AG04450 (cell line): ENCODE measurements at regions not wholly inside any gene's neighbourhood (a gene's known extent, or its start where the extent isn't known, plus 50 kb on each side); places are given as distances from the start of the nearest gene placed in this dataset.

ENCODE experiments used
- CTCF ChIA-PET: fragments of 300-600, 350-600 bp; formaldehyde crosslinking; extraction: SDS; loops from one replicate; lab custom pipeline; 2022; ENCODE audit warnings: antibody characterized with exemption, inconsistent platforms; lab: Charles Lee
- POLR2A ChIA-PET: fragments of 350-600 bp; formaldehyde crosslinking; extraction: SDS; loops from one replicate; lab custom pipeline; 2021; ENCODE audit warnings: antibody characterized with exemption, inconsistent platforms; lab: Yijun Ruan, JAX
- DNase-seq: peaks from one replicate; pipeline ENCODE4 v3.0.0-alpha.2; 2011; ENCODE audit warnings: low read depth, low spot score
- H3K27ac ChIP-seq: one replicate; pipeline ENCODE4 v1.5.1; 2012; ENCODE audit warnings: low read depth, low read length, control low read depth
- H3K27me3 ChIP-seq: one replicate; pipeline ENCODE4 v1.6.0; 2012; ENCODE audit warnings: low read length; ENCODE audit not compliant: control insufficient read depth, insufficient read depth
- H3K4me3 ChIP-seq: 2 replicates; pipeline ENCODE4 v1.5.1; 2011; ENCODE audit warnings: mild to moderate bottlenecking, low read depth, low read length, control low read depth
- H3K9me3 ChIP-seq: 2 replicates; pipeline ENCODE4 v1.5.1; 2012; ENCODE audit warnings: low read length; ENCODE audit not compliant: control insufficient read depth, insufficient read depth
- TF ChIP-seq, protein P1 (sequence below): IDR thresholded peaks from 2 replicates; pipeline ENCODE4 v1.5.1; 2011; ENCODE audit warnings: low read depth, low read length, control low read depth, inconsistent platforms

DNA sequence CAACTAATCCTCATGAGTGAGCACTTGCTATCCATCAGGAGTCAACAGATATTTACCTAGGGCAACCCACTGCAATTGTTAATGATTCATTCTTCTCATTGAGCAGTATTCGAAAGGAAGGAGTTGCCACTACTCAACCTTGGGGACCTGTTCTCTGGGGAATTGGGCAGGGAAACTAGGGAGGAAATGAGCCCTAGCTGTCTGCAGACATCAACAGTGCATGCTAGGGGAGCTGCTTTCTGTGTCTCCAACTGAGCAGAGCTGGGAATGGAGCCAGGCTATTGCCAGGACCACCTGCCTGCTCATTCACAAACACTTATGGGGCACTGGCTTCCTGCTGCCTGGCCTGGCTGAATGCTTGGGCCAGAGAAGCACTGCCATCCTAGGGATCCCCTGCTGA is 183.4 kb downstream of the TMEM38B start:
- Histone ChIP-seq H3K4me3 (no peak overlapping the region), H3K27me3 (no peaks in the 10 kb centered on the region), H3K27ac (no peak overlapping the region), H3K9me3 (no peaks in the 10 kb centered on the region)
- no peak for DNase-seq
- TF ChIP-seq, protein P1, sequence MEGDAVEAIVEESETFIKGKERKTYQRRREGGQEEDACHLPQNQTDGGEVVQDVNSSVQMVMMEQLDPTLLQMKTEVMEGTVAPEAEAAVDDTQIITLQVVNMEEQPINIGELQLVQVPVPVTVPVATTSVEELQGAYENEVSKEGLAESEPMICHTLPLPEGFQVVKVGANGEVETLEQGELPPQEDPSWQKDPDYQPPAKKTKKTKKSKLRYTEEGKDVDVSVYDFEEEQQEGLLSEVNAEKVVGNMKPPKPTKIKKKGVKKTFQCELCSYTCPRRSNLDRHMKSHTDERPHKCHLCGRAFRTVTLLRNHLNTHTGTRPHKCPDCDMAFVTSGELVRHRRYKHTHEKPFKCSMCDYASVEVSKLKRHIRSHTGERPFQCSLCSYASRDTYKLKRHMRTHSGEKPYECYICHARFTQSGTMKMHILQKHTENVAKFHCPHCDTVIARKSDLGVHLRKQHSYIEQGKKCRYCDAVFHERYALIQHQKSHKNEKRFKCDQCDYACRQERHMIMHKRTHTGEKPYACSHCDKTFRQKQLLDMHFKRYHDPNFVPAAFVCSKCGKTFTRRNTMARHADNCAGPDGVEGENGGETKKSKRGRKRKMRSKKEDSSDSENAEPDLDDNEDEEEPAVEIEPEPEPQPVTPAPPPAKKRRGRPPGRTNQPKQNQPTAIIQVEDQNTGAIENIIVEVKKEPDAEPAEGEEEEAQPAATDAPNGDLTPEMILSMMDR: no peak
- ChIA-PET POLR2A (no interaction called here), CTCF (no interaction called here)

DNA sequence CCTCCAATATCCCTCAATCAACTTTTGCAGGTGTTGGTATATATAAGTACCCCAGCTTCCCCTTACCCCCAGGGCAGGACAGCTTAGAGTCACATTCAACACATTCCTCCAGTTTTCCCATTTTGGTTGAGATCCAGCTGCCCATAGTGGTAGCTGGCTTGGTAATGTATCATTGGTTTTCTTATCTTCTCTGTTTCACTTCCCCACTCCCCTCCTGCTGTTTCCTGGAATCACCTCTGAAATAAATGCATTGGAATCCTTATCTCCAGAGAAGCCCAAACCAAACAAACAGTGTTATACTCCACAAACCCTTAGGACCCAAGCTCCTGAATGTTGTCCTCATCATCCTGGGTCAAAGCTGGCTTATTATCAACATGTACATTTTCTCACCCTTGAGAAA is 184.8 kb downstream of the TMEM38B start:
- H3K27ac ChIP-seq: no peak overlapping the region
- ChIA-PET POLR2A (no interaction called here), CTCF (interaction anchor here (0.7 to 5.3 kb wide), 2 partner anchors 15 to 37 kb away, joined by 3 to 66 read pairs; no protein-coding TSS in a partner anchor)
- TF ChIP-seq, protein P1: no peak
- no peaks in the 10 kb centered on the region for H3K9me3 ChIP-seq
- no peaks in the 10 kb centered on the region for H3K27me3 ChIP-seq
- DNase-seq: no peak
- H3K4me3 ChIP-seq: no peak overlapping the region

DNA sequence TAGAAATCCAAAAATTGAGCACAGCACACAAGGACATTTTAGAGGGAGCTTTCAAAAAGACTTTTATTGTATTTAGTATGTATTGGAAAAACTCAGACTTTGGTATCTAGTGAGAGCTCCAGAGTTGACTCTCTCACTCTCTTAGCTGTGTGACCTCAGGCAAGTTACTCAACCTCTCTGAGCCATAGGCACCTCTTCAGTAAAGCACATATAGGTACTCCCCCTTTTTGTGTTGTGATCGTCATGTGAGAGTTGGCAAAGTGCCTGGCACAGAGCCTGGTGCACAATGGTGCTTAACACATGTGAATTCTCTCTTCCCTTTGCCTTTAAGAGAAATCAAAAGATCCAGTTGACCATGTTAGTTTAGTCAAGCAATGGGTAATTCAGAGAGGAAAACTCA is 186.2 kb downstream of the TMEM38B start:
- no peak for DNase-seq
- ChIA-PET POLR2A (no interaction called here), CTCF (interaction anchor here (2.1 to 5.3 kb wide), 2 partner anchors 38 kb away, joined by 10 to 66 read pairs; no protein-coding TSS in a partner anchor)
- H3K27me3 ChIP-seq: no peaks in the 10 kb centered on the region
- H3K4me3 ChIP-seq: no peak overlapping the region
- TF ChIP-seq, protein P1: no peak
- no peaks in the 10 kb centered on the region for H3K9me3 ChIP-seq
- H3K27ac ChIP-seq: no peak overlapping the region

GRCh38 chr9:105881021-105881420 is 186.7 kb downstream of the TMEM38B start:
- ChIA-PET POLR2A (no interaction called here), CTCF (interaction anchor here (0.6 to 5.3 kb wide), 32 partner anchors 8 to 1138 kb away, joined by 3 to 66 read pairs (median 4); no protein-coding TSS in a partner anchor)
- DNase-seq: no peak
- Histone ChIP-seq H3K4me3 (no peak overlapping the region), H3K27me3 (no peaks in the 10 kb centered on the region), H3K27ac (no peak overlapping the region), H3K9me3 (no peaks in the 10 kb centered on the region)
- TF ChIP-seq, protein P1: no peak

DNA sequence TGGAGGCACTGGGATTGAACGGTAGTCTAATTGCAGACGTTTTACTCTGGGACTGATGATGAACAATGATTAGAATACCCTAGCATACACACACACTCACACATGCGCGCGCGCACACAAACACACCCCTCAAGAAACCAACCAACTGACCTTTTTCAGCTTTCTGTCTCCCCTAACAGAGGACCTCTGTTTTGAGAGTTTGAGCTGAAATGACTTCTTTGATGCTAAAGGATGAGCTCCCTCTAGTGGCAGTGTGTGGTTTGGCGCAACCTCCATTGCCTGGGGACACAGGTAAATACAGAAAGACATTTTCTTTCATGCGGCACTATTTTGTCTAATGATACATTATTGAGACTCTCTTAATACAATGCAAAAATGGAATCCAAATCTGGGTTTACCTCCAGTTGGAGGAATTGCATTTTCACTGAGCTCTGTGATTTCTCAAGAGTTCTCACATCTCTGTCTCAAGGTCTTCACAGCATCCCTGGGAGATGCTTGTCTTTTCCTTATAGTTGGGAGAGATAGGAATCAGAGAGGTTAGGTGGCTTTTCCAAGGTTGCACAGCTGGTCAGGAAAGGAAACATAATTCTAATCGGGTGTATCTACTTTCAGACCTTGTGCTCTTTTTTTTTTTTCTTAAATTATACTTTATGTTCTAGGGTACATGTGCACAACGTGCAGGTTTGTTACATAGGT is 187.5 kb downstream of the TMEM38B start:
- Histone ChIP-seq H3K9me3 (no peaks in the 10 kb centered on the region), H3K4me3 (no peak overlapping the region), H3K27me3 (no peaks in the 10 kb centered on the region), H3K27ac (no peak overlapping the region)
- POLR2A ChIA-PET: no interaction called here
- CTCF ChIA-PET: interaction anchor here (0.6 to 5.3 kb wide), 34 partner anchors 9 to 1296 kb away, joined by 3 to 66 read pairs (median 4); no protein-coding TSS in a partner anchor
- TF ChIP-seq, protein P1: peak; percentile 86
- DNase-seq: peak; percentile 10
